ENCODE measurements at regions not wholly inside any gene's neighbourhood (a gene's known extent, or its start where the extent isn't known, plus 50 kb on each side); places are given as distances from the start of the nearest gene placed in this dataset.

DNA sequence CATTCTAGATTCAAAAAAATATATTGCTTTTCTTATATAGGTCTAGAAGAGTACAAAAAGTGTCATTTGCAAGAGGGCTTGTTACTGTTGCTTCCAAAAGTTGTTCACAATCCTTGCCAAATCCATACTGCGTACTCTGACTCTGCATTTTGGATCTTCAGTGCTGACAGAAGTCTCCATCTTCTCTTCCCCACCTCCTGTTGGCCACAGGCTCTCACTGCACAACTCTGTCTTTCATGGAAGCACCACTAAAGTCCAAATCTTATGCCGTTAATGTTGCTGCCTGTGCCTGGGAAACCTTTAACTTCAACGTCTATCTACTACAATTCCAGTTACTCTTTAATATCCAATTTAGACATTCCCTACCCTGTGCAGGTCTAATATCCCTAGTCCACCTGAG lies 419.9 kb downstream of the NR2F2 start:
- Histone ChIP-seq H3K27ac (ENCODE audit: insufficient read depth, low read length) (no peak overlapping the region), H3K36me3 (ENCODE audit: control insufficient read depth, insufficient read depth, low read length) (no peaks in the 10 kb centered on the region), H2AFZ (ENCODE audit: low read length) (no peak overlapping the region), H3K4me3 (replicated peaks in 1 of 4; ENCODE audit: control extremely low read depth in 1 of 4, insufficient read depth in 1 of 4, low read depth in 3 of 4, low read length in 4 of 4) (no peak overlapping the region), H3K79me2 (ENCODE audit: control insufficient read depth, insufficient read depth, low read length) (no peaks in the 10 kb centered on the region), H3K4me1 (ENCODE audit: control insufficient read depth, extremely low read depth, insufficient read depth, low read length) (no peaks in the 10 kb centered on the region), H3K27me3 (ENCODE audit: control insufficient read depth, insufficient read depth, low read length) (no peaks in the 10 kb centered on the region), H3K4me2 (ENCODE audit: extremely low read depth, insufficient read depth, low read length) (no peak overlapping the region), H4K20me1 (ENCODE audit: control insufficient read depth, extremely low read depth, insufficient read depth, low read length) (no peaks in the 10 kb centered on the region), H3K9me3 (ENCODE audit: control insufficient read depth, insufficient read depth, low read depth, low read length) (no peaks in the 10 kb centered on the region), H3K9ac (ENCODE audit: insufficient read depth, low read length) (no peak overlapping the region)
- TF ChIP-seq EZH2 (IDR thresholded peaks at IDR 0.05; ENCODE audit: low read length, missing control alignments) = no peak
- no peak for TF ChIP-seq CTCF (conservative IDR thresholded peaks at IDR 0.05 in 1 of 2, IDR thresholded peaks at IDR 0.05 in 1 of 2; ENCODE audit: low read depth in 1 of 2, low read length in 2 of 2)
- DNase-seq (ENCODE audit: low read depth in 2 of 2) = no peak

DNA sequence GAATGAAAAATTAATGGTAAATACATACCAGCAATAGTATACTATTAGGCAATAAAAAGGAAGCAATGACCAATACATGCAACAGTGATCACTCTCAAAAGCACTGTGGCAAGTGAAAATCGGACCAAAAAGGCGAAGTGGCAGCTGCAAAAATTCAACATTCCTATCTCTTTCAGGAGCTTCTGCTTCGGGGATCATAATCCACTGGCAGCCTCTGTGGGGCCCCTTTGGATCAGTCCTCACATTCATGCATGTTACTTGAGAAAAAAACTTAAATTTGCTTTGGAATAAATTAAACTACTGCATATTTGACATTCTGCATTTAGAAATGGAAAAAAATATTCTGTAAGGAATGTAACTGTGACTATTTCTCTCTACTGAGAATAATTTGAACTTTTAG lies 425.6 kb downstream of the NR2F2 start:
- TF ChIP-seq CTCF (conservative IDR thresholded peaks at IDR 0.05 in 1 of 2, IDR thresholded peaks at IDR 0.05 in 1 of 2; ENCODE audit: low read depth in 1 of 2, low read length in 2 of 2) (no peak), EZH2 (IDR thresholded peaks at IDR 0.05; ENCODE audit: low read length, missing control alignments) (no peak)
- Histone ChIP-seq H3K4me1 (ENCODE audit: control insufficient read depth, extremely low read depth, insufficient read depth, low read length) (no peaks in the 10 kb centered on the region), H3K9ac (ENCODE audit: insufficient read depth, low read length) (no peak overlapping the region), H3K4me3 (replicated peaks in 1 of 4; ENCODE audit: control extremely low read depth in 1 of 4, insufficient read depth in 1 of 4, low read depth in 3 of 4, low read length in 4 of 4) (no peak overlapping the region), H4K20me1 (ENCODE audit: control insufficient read depth, extremely low read depth, insufficient read depth, low read length) (no peaks in the 10 kb centered on the region), H3K36me3 (ENCODE audit: control insufficient read depth, insufficient read depth, low read length) (no peaks in the 10 kb centered on the region), H3K79me2 (ENCODE audit: control insufficient read depth, insufficient read depth, low read length) (no peaks in the 10 kb centered on the region), H2AFZ (ENCODE audit: low read length) (no peak overlapping the region), H3K27me3 (ENCODE audit: control insufficient read depth, insufficient read depth, low read length) (no peaks in the 10 kb centered on the region), H3K27ac (ENCODE audit: insufficient read depth, low read length) (no peak overlapping the region), H3K4me2 (ENCODE audit: extremely low read depth, insufficient read depth, low read length) (no peak overlapping the region), H3K9me3 (ENCODE audit: control insufficient read depth, insufficient read depth, low read depth, low read length) (no peaks in the 10 kb centered on the region)
- DNase-seq (ENCODE audit: low read depth in 2 of 2) = no peak

GRCh38 chr15:96756656-96757055 lies 426.2 kb downstream of the NR2F2 start:
- Histone ChIP-seq H3K27me3 (ENCODE audit: control insufficient read depth, insufficient read depth, low read length) (no peaks in the 10 kb centered on the region), H3K27ac (ENCODE audit: insufficient read depth, low read length) (no peak overlapping the region), H3K36me3 (ENCODE audit: control insufficient read depth, insufficient read depth, low read length) (no peaks in the 10 kb centered on the region), H3K4me1 (ENCODE audit: control insufficient read depth, extremely low read depth, insufficient read depth, low read length) (no peaks in the 10 kb centered on the region), H3K9me3 (ENCODE audit: control insufficient read depth, insufficient read depth, low read depth, low read length) (no peaks in the 10 kb centered on the region), H3K4me3 (replicated peaks in 1 of 4; ENCODE audit: control extremely low read depth in 1 of 4, insufficient read depth in 1 of 4, low read depth in 3 of 4, low read length in 4 of 4) (no peak overlapping the region), H4K20me1 (ENCODE audit: control insufficient read depth, extremely low read depth, insufficient read depth, low read length) (no peaks in the 10 kb centered on the region), H3K79me2 (ENCODE audit: control insufficient read depth, insufficient read depth, low read length) (no peaks in the 10 kb centered on the region), H3K4me2 (ENCODE audit: extremely low read depth, insufficient read depth, low read length) (no peak overlapping the region), H3K9ac (ENCODE audit: insufficient read depth, low read length) (no peak overlapping the region), H2AFZ (ENCODE audit: low read length) (no peak overlapping the region)
- DNase-seq (ENCODE audit: low read depth in 2 of 2) = no peak
- no peak for TF ChIP-seq EZH2 (IDR thresholded peaks at IDR 0.05; ENCODE audit: low read length, missing control alignments)
- no peak for TF ChIP-seq CTCF (conservative IDR thresholded peaks at IDR 0.05 in 1 of 2, IDR thresholded peaks at IDR 0.05 in 1 of 2; ENCODE audit: low read depth in 1 of 2, low read length in 2 of 2)

Data from fibroblast of lung (primary cell).